Hindlimb muscle (tissue), 1 donor: ENCODE measurements at regions not wholly inside any gene's neighbourhood (a gene's known extent, or its start where the extent isn't known, plus 50 kb on each side); places are given as distances from the start of the nearest gene placed in this dataset.
"Not testable (repeated sequence)": the region's sequence is repeated elsewhere in the genome, so short reads cannot be mapped to it uniquely, and the experiment has no call there.

ENCODE experiments used
- DNase-seq: peaks from one replicate; pipeline ENCODE4 v3.0.0-alpha.2; 2013

DNA sequence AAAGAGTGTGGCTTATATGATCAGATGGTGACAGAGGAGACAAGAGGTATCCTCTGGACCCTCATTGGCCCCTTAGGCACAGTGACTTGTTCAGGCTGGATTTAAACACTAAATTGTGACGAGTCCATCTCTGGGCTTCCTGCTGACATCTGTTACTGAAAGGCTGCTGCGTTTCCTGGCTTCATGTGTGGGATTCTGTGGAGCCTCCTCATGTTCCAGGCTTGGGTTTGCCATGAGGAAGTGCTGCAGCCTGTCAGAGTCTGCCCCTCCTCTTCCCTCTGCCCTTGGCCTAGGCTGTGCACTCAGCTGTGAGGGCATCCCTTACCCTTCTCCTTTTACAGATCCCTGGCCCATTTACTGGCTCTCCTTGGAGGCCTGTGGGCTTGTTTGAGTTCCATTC lies 159.1 kb upstream of the TTC29 start:
- DNase-seq: no peak

DNA sequence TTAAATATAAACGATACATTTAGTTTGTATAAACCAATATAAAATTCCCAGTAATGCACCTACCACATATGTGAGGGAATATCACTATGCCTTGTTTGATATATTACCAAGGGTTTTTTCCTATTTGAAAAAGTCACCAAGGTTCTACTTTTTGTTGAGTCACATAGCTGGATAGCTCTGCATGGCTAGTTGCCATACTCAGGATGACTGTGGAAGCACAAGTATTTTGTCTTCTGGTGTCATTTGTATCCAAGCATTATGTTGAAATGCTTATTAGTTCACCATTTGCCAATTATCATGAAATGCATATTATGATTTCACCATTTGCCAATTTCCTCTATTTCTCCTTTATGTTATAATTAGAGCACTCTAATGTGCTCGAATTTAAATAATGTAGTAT lies 162.7 kb upstream of the TTC29 start:
- no peak for DNase-seq

DNA sequence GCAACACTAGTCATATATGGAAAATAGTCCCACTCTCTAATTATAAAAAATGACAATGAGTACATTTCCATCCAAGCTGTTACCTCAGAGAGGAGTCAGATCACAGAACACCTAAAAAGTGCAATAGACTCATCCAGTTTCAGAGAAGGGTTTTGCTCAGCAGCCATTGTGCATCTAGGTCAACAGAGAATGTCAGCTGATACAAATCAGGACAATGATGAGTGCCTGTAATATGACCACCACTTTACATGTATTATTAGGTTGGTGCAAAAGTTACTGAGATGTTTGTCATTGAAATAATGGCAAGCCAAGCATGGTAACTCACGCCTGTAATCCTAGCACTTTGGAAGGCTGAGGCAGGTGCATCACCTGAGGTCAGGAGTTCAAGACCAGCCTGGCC lies 164.1 kb upstream of the TTC29 start:
- DNase-seq: no peak

DNA sequence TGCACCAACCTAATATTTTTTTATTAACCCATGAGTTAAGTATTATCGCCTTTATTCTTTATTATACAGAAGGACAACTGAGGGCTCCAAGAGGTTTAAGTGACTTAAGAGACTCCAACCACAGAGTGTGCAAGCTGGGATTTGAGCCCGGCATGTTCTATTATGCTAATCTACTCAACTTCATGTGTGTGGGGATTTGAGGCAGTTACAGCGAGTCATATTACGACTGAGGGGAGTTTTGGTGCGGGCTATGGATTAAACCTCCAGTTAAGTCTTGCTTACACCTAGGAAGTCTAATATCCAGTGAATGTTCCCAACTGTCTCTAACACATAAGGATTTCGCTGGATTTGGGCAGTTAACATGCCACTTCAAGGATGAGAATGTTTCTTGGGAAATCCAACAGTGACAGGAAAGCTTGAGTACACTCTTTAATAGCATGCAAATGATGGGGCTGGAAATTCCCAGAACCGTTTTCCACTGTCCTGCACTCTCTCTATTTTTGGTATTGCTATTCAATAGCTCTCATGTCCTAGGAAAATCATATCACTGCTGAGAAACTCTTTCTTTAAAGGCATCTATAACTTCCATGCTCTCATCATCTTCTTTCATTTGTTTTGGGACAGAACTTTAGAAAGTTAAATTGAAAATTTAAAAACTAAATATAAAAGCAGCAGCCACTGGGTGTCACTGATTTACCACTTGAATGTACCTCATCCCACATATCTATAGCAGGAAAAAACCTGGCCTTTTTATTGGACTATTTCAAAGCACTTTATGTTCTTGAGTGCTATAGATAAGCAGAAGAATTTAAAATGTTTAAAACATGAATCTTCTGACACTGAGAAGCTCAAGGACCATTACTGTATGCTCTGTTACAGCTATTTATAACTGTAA lies 165.1 kb upstream of the TTC29 start:
- DNase-seq: no peak

DNA sequence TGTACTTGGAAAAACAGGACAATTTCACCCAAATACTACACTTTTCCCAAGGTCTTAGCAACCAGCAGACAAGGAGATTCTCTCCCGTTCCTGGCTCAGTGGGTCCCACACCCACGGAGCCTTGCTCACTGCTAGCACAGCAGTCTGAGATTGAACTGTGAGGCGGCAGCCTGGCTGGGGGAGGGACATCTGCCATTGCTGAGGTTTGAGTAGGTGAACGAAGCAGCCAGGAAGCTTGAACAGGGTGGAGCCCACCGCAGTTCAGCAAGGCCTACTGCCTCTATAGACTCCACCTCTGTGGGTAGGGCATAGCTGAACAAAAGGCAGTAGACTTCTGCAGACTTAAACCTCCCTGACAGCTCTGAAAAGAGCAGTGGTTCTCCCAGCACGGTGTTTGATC lies 166.5 kb upstream of the TTC29 start:
- DNase-seq: not testable (repeated sequence)

DNA sequence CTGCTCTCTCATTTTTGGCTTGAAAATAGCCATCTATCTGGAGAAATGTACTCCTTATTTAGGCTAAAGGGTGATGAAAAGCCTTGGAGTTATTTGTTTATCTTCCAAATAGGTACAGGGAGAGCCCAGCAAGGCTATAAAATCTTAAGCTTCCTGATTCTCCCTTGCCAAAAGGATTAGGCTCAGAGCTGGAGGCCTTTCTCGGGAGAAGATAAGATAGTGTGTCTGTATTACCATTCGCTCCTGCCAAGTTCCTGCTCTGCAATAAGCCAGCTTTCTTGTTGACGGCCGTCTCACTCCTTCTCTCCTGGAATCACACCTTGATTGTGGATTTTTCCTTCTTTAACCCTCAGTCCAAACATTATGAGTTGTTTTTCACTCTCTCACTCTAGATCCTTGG lies 171.8 kb upstream of the TTC29 start:
- DNase-seq: no peak

DNA sequence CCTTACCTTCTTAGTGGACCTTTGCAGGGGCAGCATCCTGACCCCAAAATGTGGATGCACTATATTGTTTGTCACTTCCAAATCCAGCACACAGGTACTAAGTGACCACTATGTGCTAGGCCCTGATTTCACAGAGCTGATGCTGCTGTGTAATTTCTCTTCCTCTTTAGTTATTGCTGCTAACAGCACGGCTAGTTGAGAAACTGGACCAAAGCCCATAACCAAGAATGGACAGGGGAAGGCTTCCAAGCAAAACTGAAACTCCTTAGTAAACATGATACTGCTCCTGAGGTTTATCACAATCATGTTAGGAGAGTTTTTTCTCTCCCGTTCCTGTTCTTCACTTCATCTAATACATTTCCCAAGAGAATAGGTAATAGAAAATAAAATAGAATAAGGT lies 172.9 kb upstream of the TTC29 start:
- peak; percentile 41 for DNase-seq

DNA sequence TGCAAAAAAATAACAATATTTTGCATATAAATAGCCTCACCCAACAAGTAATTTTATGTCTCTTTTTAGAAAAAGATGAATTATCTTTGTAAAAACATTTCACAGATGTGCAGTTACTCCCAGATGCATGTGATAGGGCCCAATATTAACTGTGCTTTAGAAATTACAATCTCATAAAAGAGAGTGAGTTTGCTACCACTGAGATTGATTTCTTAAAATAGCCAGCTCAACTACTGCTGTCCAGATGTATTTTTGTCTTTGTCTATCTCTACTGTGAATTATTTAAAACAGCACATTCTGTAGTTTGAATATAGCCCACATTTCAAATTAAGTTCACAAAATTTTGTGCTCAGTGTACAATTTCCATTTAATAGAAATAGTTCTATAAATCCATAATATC lies 177.0 kb upstream of the TTC29 start:
- DNase-seq: no peak

DNA sequence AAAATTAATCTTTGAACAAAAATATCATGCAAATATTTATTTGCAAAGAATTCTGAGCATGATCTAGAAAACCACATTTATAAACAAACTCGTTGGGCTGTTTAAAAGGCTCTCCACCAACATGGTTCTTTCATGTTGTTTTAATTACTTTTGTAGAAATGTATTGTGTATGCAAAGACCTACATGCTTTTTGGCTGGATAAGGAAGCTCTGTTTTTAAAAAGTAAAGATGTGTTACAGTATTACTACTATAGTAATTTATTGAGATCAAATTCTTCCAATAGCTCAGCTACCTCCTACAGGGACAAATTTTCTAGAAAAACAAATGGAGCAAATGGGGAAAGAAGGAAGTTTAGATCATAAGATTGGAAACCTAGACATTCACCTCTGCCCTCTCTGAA lies 177.5 kb upstream of the TTC29 start:
- no peak for DNase-seq

DNA sequence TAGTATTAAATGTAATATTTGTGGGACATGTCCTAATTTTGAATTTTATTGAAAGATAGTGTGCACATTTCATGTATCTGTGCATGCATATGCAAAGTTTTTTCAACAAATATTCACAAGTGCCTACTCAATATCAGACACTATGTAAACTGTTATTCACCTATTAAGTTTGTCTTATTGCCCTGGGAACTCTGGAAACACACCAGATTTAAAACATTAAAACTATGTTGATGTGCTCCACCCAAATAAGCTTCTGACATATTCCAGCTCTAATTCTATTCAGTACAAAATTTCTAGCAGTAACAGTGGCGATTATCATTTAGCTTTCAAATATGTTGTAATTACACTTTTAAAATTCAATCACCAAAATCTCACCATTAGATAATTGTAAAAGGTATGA lies 183.1 kb upstream of the TTC29 start:
- no peak for DNase-seq

DNA sequence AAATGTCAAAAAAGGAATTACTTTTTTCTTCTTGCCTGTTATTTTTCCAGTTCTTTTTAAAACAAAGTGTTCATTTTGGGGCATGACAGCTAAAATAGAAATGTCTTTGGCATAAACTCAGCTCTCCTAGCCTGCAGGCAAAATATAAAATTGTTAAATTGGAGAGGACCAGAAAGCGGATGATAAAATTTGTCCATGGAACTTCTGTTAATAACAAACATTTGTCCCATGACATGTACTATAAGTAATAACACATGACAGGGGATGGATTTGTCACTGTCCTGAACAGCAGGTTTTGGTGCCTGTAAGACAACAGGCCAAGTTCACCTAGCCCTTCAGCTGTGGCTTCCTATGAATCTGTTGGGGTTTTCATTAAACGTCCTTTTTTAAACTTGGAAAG lies 184.0 kb upstream of the TTC29 start:
- no peak for DNase-seq

DNA sequence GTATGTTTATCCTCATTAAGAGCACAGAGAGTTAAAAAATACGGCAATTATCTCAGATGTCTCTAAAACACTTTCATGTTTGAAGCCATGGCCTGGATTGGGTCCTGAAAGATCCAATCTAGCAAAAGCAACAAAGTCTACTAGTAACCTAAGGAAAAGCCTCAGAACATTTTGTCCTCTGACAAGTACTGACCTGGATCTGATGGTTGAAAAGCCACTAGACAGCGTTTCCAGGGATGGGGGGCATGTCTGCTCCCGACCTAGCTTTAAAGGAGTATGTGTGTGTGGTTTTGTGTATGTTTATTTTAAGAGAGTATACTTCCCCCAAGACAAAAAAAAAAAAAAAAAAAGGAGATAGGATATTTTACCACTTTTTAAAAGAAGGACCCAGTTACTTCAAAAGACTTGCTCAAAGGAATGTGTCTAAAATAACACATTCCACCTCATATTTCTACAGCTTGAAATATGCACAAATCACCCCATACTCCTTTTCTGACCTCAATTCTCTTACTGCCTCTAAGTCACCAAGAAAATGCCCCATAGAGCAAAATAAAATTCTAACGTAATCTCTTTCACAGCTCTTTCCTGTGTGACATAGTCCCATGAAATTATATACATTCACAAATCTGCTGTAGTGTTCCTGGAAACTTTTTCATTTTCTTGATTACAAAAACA lies 189.0 kb upstream of the TTC29 start:
- no peak for DNase-seq

DNA sequence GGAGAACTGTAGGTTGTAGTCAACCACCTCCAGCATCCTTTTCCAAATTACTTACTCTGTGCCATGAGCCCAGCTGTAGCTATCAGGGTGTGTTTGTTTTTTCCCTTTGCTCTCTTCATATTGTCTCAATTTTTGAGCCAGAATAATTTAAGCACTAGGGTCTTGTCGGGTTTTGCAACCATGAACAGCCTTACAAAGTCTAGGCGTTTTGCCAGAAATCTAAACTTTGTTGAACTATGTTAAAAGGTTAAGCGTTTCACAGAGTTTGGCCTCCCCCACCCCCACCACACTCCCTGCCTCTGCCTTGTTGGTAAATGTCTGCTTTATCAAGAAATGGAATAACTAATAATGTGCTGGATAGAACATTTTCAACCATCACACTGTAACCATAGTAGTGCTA lies 190.6 kb upstream of the TTC29 start:
- DNase-seq: peak; percentile 48

DNA sequence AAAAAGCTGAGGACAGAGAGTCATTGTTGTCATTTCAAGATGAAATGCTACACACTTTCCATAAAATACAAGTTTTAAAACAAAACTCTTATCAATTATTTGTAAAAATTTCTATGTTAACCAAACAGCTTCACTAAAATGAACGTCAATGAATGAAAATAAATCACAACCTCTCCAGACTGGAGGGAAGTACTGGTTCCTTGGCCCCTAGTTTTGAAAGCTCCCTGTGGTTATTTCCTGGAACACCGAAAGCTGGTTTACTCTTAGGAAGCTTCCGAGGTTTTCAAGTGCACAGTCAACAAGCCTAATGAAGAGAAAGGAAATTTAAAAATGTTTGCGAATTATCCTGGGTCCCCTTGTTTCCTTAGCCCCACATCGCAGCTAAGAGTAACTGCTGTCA lies 191.1 kb upstream of the TTC29 start:
- DNase-seq: no peak

DNA sequence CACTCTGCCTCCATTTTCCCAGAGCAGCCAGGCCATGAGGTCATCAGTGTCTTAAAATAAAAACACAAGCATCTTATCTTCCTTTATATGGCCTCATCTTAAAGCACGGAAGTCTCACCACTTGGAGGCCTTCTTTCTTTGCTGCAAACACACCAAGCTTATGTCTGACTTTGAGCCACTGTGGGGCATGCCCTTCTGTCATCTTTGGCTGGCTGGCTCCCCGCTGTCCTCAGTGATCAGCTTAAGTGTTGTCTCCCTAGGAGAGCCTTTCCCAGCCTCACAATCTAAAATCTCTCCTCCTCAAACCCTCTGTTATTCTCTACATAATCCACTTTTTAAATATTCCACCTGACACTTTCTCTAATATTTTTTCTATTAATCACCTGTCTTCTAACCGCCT lies 191.6 kb upstream of the TTC29 start:
- no peak for DNase-seq

DNA sequence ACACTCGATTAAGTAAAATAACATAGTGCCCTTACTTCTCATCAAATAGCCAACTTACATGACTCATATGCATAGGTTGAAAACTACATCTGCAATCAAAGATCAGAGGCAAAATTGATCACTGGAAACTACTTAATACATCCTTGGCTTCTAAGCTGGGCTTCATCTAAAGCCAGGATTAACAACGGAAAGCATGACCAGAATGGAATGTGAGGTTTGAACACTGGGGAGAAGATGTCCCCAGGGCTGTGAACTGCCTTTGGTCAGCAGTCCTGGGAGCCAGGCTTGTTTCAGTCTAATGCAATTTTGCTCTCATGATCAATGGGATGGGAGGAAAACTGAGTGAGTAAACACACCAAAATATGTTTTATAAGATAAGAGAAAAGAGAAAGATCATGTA lies 192.5 kb upstream of the TTC29 start:
- DNase-seq: no peak

DNA sequence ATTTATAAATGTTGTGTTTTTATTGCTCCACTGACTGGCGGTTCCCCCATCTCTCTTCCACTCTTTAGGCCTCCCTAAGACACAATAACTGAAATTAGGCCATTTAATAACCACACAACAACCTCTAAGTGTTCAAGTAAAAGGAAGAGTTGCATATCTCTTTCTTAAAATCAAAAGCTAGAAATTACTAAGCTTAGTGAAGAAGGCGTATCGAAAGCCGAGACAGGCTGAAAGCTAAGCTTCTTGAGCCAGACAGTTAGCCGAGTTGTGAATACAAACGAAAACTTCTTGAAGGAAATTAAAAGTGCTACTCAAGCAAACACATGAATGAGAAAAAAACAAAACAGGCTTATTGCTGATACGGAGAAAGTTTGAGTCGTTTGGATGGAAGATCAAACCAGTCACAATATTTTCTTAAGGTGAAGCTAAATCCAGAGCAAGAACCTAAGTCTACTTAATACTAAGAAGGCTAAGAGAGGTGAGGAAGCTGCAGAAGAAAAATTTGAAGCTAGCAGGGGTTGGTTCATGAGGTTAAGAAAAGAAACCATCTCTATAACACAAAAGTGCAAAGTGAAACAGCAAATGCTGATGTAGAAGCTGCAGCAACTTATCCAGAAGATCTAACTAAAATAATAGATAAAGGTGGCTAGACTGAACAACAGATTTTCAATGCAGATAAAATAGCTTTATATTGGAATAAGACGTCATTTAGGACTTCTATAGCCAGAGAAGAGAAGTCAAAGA lies 194.0 kb upstream of the TTC29 start:
- no peak for DNase-seq

DNA sequence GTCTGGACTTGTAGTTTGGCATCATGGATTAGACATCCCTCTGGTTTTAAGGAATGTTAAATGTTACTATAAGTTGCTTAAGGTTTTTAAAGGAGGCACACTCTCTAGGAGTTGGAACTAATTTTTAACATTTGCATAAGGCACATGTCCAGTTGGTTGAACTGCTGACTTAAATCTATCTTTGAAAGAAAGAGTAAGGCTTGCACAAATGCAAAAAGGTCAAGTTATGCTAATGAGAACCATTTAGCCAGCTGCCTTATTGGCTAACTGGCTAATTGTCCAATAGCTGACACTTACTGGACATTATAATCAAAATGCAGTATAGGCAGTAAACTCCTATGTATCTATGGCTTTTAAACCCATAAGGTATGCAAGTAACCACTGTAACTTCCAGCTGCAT lies 206.1 kb upstream of the TTC29 start:
- no peak for DNase-seq

DNA sequence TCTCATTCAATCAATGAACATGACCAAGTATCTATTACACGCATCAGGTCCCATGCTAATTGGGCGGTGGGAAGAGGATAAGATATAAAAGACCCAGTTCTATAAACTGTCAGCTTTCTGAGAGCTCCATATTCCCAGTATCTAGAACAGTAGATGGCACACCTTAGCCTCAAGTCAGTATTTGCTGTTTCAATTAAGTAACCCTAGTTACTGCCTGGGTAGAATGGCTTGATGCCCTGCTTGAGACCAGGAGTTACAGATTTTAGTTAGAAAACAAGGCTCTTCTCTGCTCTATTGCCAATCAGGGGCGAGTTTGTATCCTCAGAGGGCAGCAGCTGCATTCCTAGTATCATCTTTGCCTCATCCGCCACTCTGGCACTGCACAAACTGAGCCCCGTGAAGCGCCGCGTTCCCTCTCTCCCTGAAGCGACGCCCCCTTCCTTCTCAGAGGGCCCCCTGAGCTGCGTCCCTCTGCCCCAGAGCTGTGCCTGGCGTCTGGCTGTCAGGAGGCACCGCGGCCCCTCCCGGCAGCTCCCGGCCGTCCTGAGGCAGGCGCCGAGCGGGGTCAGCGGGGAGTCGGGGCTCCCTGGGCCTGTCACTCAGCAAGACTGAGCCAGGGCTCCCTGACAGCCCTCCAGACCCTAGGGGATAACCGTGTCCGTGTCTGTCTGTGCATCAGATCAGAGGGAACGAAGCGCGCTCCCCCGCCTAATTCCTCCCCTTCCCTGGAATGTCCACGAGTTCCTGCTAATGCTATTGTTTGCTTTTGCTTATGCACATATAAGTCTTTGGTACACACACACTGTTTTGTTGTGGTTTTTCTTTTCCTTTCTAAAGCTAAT lies 212.4 kb upstream of the TTC29 start:
- DNase-seq: peak; percentile 31

DNA sequence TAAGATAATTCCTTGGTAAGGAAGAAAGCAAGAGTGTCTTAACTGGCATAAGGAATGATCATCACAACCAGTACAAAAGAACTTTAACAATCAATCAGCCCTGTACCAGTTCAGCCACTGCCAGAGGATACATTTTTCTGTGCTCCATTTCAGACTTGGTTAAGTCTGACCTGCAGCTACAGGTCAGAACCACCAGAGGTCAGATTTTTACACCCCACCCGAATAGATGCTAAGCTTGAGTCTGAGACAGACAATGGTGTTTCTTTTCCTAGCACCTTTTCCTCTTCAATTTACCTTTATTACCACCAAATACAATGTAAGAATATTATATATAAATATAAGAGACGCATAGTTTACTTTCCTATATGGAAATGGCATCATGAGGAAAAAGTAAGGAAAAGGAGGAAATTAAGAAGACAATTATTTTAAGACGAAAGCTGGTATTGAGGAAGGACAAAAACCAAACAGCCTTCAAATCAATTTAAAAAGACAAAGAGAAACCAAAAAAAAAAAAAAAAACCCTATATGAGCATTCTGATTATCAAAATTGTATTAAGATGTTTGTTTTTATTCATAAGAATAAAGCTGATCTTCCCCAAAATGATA lies 215.3 kb upstream of the TTC29 start:
- DNase-seq: peak; percentile 49

DNA sequence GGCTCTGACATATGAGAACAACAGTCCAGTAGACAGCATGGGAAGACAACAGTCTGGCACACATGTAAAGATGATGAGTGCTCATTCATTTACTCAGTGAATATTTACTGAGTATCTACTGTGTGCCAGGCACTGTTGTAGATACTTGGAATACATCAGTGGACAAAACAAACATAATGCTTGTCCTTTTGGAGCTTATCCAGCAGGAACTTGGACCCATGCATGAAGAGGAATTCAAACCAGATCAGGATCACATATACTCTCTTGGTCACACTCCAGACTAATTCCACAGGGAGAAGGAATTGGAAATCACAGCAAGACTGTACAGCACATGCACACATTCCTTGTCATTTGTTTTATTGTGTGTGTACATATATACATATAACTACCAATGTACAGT lies 217.6 kb upstream of the TTC29 start:
- no peak for DNase-seq

DNA sequence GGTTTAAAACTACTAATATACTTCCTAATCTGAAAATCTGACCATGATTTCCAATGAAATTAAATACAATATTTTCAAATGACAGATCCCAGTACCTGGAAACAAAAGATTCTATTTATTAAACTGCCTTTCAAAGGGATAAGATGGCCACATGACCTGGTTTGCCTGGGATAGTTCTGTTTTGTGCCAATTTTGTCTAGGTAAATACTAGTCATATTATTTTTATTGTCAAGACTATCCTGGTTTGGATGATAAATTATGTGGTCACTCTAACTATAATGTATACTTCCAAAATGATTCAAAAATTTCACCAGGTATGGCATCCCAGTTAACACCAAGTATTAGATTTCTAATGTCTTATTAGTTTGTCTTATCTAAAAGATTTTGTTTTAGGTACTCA lies 222.5 kb upstream of the TTC29 start:
- DNase-seq: not testable (repeated sequence)
